GF-D8 (cell line): ENCODE measurements at regions not wholly inside any gene's neighbourhood (a gene's known extent, or its start where the extent isn't known, plus 50 kb on each side); places are given as distances from the start of the nearest gene placed in this dataset.
"Not testable (repeated sequence)": the region's sequence is repeated elsewhere in the genome, so short reads cannot be mapped to it uniquely, and the experiment has no call there.

Source experiments
- DNase-seq: peaks from one replicate; lab custom pipeline; 2025; lab: John Stamatoyannopoulos, UW

GRCh38 chr7:113710310-113711096 lies 208.3 kb downstream of the PPP1R3A start:
- no peak for DNase-seq

DNA sequence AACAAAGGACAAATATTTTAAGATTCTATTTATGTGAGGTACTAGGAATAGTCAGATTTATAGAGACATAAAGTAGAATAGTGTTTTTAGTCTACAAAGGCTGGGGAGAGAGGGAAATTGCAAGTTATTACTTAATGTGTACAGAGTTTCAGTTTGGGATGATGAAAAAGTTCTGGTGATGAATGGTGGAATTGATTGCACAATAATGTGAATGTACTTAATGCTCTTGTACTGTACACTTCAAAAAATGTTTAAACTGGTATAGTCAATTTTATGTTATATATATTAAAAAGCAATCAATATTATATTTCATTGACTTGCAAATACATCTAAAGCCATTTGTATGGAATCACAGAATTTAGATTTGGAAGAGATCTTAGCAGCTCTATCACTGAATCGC lies 213.4 kb downstream of the PPP1R3A start:
- DNase-seq = no peak

DNA sequence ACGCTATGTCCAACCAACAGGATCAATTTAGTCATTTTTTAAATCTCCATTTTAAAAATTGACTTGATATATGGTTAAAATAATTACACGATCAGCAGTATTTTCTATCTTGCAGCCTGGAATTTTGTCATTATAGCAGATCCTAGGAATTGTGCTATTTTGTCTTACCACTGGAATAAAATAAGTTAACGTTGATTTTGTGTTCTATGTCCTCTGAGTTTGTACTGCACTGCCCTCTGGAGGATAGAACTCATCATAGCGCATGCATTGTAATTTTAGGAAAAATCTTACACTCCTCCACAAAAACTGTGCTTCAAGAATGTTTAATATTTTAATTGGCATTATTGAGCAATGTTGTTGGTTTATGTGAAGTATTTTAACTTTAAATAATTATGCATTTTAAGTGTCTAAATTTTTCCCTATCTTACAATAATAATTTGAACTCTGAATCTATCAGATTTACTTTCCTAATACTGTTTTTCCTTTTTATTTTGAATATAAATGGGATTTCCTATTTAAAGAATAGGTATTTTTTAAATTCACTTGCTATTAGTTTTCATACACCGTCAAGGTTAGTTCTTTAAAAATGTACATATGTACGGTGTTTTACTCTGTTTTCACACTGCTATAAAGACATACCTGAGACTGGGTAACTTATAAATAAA lies 220.1 kb downstream of the PPP1R3A start:
- DNase-seq = no peak

- DNase-seq = no peak
These were observed 224.7 kb downstream of the PPP1R3A start for GRCh38 chr7:113694149-113694548.

DNA sequence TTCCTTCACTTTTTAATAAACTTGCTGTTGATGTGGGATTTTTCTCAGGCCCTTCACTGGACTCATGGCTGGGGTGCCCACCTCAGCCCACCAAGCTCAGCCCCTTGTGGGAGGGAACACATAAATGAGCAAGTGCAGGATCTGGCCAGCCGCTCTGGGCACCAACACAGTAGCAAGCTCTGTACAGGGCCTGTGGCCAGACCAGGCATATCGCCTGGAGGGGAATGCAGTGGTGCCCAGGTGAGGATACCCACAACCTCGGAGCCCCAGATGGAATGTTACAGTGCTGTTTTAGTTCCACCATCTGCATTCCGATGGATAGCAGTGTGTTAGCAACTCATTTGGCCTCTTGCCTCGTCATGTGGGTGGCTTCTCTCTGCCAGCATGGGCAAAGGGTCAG lies 234.6 kb downstream of the PPP1R3A start:
- DNase-seq = no peak

- no peak for DNase-seq
These were observed 241.0 kb downstream of the PPP1R3A start for GRCh38 chr7:113677811-113678210.

- DNase-seq = no peak
These were observed 253.9 kb downstream of the PPP1R3A start for GRCh38 chr7:113664867-113665266.

- no peak for DNase-seq
These were observed 259.4 kb downstream of the PPP1R3A start for GRCh38 chr7:113659416-113659815.

GRCh38 chr7:113657603-113658002 lies 261.2 kb downstream of the PPP1R3A start:
- DNase-seq = no peak

- DNase-seq = no peak
These were observed 266.3 kb downstream of the PPP1R3A start for GRCh38 chr7:113652501-113652900.

GRCh38 chr7:113649556-113649955 lies 269.3 kb downstream of the PPP1R3A start:
- no peak for DNase-seq

GRCh38 chr7:113639221-113639620 lies 279.6 kb downstream of the PPP1R3A start:
- DNase-seq = no peak

- DNase-seq = no peak
These were observed 281.9 kb downstream of the PPP1R3A start for GRCh38 chr7:113636727-113637421.

DNA sequence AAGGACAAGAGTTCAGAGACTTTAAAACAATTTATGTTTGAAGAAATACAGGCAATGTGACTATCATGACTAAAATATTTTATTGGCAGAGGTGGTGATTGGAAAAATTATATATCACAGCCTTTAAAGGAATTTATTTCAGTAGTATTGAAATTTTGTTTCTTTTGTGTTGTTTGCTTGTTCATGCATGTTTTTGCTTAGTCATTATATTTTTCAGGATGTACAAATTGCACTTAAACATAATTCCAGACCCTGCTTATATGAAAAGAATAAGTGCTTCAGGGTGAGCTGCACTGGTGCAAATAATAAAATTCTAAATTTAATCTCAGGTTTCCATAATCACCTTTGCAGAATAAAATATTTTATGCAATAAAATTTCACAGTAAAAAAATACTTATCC lies 283.3 kb downstream of the PPP1R3A start:
- DNase-seq = no peak

DNA sequence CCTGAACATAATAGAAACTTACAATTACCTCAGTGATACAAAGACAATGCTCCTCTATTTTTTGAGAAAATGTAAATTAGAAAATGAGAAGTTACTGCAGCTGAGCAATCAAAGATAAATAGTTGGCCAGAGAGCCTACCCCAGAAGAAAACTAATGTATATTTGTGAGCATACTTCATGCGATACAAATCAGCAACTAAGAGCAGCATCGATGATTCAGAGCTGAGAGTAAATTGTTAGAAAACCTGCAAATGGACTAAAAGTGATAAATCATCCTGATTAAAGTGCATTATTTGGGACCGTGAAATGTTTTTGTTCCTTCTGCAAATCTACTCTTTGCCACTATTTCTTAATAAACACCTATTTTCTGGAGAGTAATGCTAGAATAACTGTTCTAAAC lies 285.7 kb downstream of the PPP1R3A start:
- no peak for DNase-seq

DNA sequence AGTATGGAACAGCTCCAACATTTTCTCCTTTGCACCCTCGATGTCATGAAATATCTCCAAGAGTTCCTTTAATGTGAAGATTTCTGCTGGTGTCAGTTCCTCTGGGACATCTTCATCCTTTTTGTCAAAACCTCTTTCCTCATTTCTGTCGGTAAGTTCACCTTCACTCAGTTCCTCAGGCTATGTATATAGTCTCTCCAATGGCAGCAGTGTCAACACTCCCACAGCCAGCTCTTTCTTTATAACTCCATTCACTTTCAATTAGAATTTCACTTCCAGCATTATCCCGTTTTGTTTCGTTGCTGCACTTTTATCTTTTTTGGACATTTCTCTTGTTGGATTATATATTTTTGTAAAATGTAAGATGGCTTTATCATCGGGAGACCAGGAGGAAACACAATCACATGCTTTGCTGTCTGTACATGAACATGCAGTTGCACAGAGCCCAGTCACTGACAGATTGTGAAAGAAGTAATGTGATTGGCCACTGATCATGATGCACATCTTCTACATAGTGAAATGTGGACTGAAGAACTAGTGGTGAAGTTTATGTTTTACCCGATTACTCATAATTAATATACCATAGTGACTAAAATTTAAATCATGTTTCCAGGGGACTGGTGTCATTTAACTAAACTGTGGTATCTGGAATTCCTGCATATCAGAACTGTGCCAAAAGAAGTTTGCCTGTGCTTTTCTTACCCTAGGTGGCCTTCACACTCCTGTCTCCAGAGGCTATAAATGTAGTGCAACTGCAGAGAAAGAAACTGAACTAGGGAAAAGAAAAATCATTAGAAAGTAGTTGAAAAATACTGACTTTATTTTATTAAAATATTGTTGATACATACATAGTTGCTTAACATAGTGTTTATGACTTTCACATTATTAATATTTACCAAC lies 289.6 kb downstream of the PPP1R3A start:
- no peak for DNase-seq

DNA sequence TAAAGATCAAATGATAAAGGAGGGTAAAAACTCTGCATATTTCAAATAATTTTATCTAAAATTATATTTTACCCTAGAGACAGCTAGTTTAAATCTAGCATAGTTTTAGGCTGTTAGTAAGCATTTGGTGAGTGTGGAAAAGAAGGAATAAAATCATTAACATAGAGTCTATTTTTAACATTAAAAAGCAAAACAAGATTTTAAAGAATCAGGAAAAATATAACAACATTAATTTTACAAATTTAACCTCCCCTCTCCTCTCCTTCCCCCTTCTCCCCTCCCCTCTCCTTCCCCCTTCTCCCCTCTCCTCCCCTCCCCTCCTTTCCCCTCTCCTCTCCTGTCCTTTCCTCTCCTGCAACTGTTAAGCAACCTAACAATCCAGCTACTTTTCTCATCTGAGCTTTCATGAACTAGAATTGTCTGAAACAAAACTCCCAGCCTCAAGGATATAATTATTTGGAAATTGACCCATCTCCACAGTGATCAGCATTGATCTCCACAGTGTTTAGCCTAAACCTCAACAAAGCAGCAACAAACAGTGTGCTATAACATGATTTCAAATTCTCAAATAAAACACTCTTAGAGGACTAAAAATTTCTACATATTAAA lies 293.2 kb downstream of the PPP1R3A start:
- DNase-seq = no peak

DNA sequence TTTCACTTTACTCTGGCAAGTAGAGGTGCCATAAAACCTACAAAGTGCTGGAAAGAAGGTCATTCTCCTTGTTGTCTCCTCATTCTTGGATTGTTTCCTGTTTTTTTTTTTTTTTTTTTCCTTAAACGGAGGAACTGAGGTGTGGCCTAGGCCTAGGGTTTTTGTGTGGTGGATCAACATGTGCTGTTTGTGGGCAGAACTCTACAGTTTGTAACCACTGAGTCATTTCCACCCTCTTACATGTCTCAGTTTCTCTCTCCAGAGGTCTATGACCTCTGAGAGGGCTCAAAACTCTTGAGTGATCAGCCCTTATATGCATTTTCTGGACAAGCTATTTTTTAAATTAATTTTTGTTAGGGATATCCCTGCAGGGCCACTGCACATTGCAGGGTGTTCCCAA lies 296.0 kb downstream of the PPP1R3A start:
- no peak for DNase-seq

DNA sequence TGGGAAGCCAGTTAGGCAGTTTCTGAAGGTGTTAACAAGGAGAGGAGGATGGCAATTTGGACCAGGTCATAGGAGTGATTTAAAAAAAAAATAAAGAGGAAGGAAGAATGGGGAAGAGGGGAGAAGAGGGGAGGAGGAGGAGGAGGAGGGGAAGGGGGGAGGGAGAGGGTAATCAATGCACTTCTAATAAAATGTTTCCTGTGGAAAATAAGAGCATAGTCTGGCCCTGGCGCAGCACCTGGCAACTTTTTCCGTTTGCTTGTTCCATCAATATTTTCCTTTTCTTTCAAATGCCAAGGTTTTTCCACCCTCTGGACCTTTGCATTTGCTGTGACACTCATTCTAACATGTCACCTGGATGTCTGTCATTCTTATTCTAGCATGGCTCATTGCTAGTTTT lies 308.2 kb downstream of the PPP1R3A start:
- DNase-seq = no peak

- no peak for DNase-seq
These were observed 310.0 kb downstream of the PPP1R3A start for GRCh38 chr7:113608782-113609181.

DNA sequence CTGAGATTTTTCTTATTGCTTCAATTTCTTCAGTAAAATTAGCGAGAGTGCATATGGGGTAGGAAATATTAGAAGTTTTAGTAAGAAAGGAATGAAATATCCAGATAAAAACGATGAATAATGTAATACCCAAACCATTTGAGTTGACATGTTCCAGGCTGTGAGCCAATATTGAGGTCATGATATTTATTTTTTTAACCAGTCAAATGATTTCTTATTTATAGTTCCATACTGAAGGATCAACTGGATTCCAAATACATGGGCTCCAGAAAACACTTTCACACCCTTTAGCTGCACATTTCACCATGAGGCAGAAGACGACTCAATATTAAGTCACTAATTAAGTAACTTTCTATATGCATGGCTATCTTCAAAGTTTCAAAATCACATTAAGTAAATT lies 312.5 kb downstream of the PPP1R3A start:
- DNase-seq = no peak

GRCh38 chr7:113600428-113600827 lies 318.4 kb downstream of the PPP1R3A start:
- not testable (repeated sequence) for DNase-seq
